ENCODE measurements at regions not wholly inside any gene's neighbourhood (a gene's known extent, or its start where the extent isn't known, plus 50 kb on each side); places are given as distances from the start of the nearest gene placed in this dataset.
"Not testable (repeated sequence)": the region's sequence is repeated elsewhere in the genome, so short reads cannot be mapped to it uniquely, and the experiment has no call there.

- Mint-ChIP-seq H3K9me3 (ENCODE audit: low read depth) (peaks cover 6% of the 10 kb centered on the region), H3K36me3 (ENCODE audit: insufficient read depth) (peaks cover 2% of the 10 kb centered on the region), H3K4me3 (ENCODE audit: low read depth) (no peak overlapping the region), H3K27me3 (peaks cover 10% of the 10 kb centered on the region), H3K4me1 (ENCODE audit: low read depth) (peaks cover 9% of the 10 kb centered on the region), H3K27ac (no peak overlapping the region)
- TF ChIP-seq, protein P1, sequence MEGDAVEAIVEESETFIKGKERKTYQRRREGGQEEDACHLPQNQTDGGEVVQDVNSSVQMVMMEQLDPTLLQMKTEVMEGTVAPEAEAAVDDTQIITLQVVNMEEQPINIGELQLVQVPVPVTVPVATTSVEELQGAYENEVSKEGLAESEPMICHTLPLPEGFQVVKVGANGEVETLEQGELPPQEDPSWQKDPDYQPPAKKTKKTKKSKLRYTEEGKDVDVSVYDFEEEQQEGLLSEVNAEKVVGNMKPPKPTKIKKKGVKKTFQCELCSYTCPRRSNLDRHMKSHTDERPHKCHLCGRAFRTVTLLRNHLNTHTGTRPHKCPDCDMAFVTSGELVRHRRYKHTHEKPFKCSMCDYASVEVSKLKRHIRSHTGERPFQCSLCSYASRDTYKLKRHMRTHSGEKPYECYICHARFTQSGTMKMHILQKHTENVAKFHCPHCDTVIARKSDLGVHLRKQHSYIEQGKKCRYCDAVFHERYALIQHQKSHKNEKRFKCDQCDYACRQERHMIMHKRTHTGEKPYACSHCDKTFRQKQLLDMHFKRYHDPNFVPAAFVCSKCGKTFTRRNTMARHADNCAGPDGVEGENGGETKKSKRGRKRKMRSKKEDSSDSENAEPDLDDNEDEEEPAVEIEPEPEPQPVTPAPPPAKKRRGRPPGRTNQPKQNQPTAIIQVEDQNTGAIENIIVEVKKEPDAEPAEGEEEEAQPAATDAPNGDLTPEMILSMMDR (IDR thresholded peaks at IDR 0.05; ENCODE audit: unreplicated experiment), result no peak
- no peak for DNase-seq (ENCODE audit: low spot score, unreplicated experiment)
These were observed 241.4 kb upstream of the ACVR2A start for GRCh38 chr2:147603447-147603846.

GRCh38 chr2:147600646-147601045, 244.2 kb upstream of the ACVR2A start:
- Mint-ChIP-seq H3K36me3 (ENCODE audit: insufficient read depth) (peaks cover 2% of the 10 kb centered on the region), H3K4me3 (ENCODE audit: low read depth) (no peak overlapping the region), H3K9me3 (ENCODE audit: low read depth) (peaks cover 6% of the 10 kb centered on the region), H3K27ac (no peak overlapping the region), H3K27me3 (peaks cover 13% of the 10 kb centered on the region), H3K4me1 (ENCODE audit: low read depth) (peaks cover 4% of the 10 kb centered on the region)
- TF ChIP-seq, protein P1 (IDR thresholded peaks at IDR 0.05; ENCODE audit: unreplicated experiment), result no peak
- DNase-seq (ENCODE audit: low spot score, unreplicated experiment), result no peak

GRCh38 chr2:147600223-147600622, 244.6 kb upstream of the ACVR2A start:
- H3K4me3 Mint-ChIP-seq (ENCODE audit: low read depth), result no peak overlapping the region
- H3K27me3 Mint-ChIP-seq, result peaks cover 13% of the 10 kb centered on the region
- H3K36me3 Mint-ChIP-seq (ENCODE audit: insufficient read depth), result peaks cover 2% of the 10 kb centered on the region
- H3K27ac Mint-ChIP-seq, result no peak overlapping the region
- peaks cover 6% of the 10 kb centered on the region for H3K9me3 Mint-ChIP-seq (ENCODE audit: low read depth)
- TF ChIP-seq, protein P1 (IDR thresholded peaks at IDR 0.05; ENCODE audit: unreplicated experiment), result no peak
- no peak for DNase-seq (ENCODE audit: low spot score, unreplicated experiment)
- peaks cover 4% of the 10 kb centered on the region for H3K4me1 Mint-ChIP-seq (ENCODE audit: low read depth)

GRCh38 chr2:147595200-147595599, 249.6 kb upstream of the ACVR2A start:
- Mint-ChIP-seq H3K27me3 (peaks cover 9% of the 10 kb centered on the region), H3K27ac (no peak overlapping the region), H3K36me3 (ENCODE audit: insufficient read depth) (no peaks in the 10 kb centered on the region), H3K9me3 (ENCODE audit: low read depth) (peaks cover 7% of the 10 kb centered on the region), H3K4me1 (ENCODE audit: low read depth) (peaks cover 3% of the 10 kb centered on the region), H3K4me3 (ENCODE audit: low read depth) (no peak overlapping the region)
- DNase-seq (ENCODE audit: low spot score, unreplicated experiment), result no peak
- TF ChIP-seq, protein P1 (IDR thresholded peaks at IDR 0.05; ENCODE audit: unreplicated experiment), result no peak

GRCh38 chr2:147594038-147594437, 250.8 kb upstream of the ACVR2A start:
- no peak overlapping the region for H3K27ac Mint-ChIP-seq
- H3K27me3 Mint-ChIP-seq, result peaks cover 4% of the 10 kb centered on the region

GRCh38 chr2:147592784-147593183, 252.0 kb upstream of the ACVR2A start:
- not testable (repeated sequence) for H3K36me3 Mint-ChIP-seq (ENCODE audit: insufficient read depth); H3K4me1 Mint-ChIP-seq (ENCODE audit: low read depth); H3K27ac Mint-ChIP-seq; H3K27me3 Mint-ChIP-seq; DNase-seq (ENCODE audit: low spot score, unreplicated experiment); H3K4me3 Mint-ChIP-seq (ENCODE audit: low read depth); H3K9me3 Mint-ChIP-seq (ENCODE audit: low read depth)

More at GRCh38 chr2:147594038-147594437, 250.8 kb upstream of the ACVR2A start:
- TF ChIP-seq, protein P1 (IDR thresholded peaks at IDR 0.05; ENCODE audit: unreplicated experiment), result no peak
- Mint-ChIP-seq H3K4me1 (ENCODE audit: low read depth) (peaks cover 4% of the 10 kb centered on the region), H3K36me3 (ENCODE audit: insufficient read depth) (no peaks in the 10 kb centered on the region), H3K9me3 (ENCODE audit: low read depth) (peaks cover 7% of the 10 kb centered on the region), H3K4me3 (ENCODE audit: low read depth) (no peak overlapping the region)
- no peak for DNase-seq (ENCODE audit: low spot score, unreplicated experiment)

Measured in progenitor cell of endocrine pancreas (in vitro differentiated cells).